Endothelial cell of umbilical vein (primary cell): ENCODE measurements at regions not wholly inside any gene's neighbourhood (a gene's known extent, or its start where the extent isn't known, plus 50 kb on each side); places are given as distances from the start of the nearest gene placed in this dataset.

ENCODE experiments used
- BruUV-seq: library from RNA; stranded (reverse); fragments of 400-500 nt; replicated peaks from 2 replicates; lab custom pipeline; 2021; lab: Mats Ljungman, UMichigan
- CTCF ChIA-PET: fragments of 300-600, 350-600 bp; sonication (Branson Sonifier 250); formaldehyde crosslinking; loops from one replicate; lab custom pipeline; 2021; ENCODE audit warnings: antibody characterized with exemption, inconsistent platforms; lab: Charles Lee
- POLR2A ChIA-PET: fragments of 300-600, 350-600 bp; sonication (Branson Sonifier 250); formaldehyde crosslinking; loops from one replicate; lab custom pipeline; 2021; ENCODE audit warnings: antibody characterized with exemption, inconsistent platforms; lab: Charles Lee
- DNase-seq: peaks from one replicate; pipeline ENCODE4 v3.0.0-alpha.2; 2011; ENCODE audit warnings: low read depth, low spot score
- FAIRE-seq: peaks from 2 replicates; lab custom pipeline; 2011; peaks lifted over from hg19 to GRCh38; lab: Jason Lieb, UNC
- H2AFZ ChIP-seq: 2 replicates; pipeline ENCODE4 v1.6.0; 2012; ENCODE audit warnings: low read depth, low read length, control low read depth, inconsistent platforms
- H3K27ac ChIP-seq: 2 replicates; pipeline ENCODE4 v1.5.1; 2011; ENCODE audit warnings: low read depth, mild to moderate bottlenecking, control low read depth, low read length, moderate library complexity; ENCODE audit not compliant: insufficient read depth
- H3K27me3 ChIP-seq, 2 experiments: 2 replicates each; pipeline versions ENCODE4 v1.6.0 to v1.6.1; 2011; ENCODE audit warnings: low read length in 2 of 2, mixed read lengths in 1 of 2; ENCODE audit not compliant: control insufficient read depth in 2 of 2, insufficient read depth in 2 of 2
- H3K36me3 ChIP-seq, 2 experiments: 2 replicates in 1 of 2; 3 replicates in 1 of 2; pipeline ENCODE4 v1.5.1; 2011; ENCODE audit warnings: low read length in 2 of 2, mild to moderate bottlenecking in 1 of 2, moderate library complexity in 1 of 2; ENCODE audit not compliant: control insufficient read depth in 2 of 2, insufficient read depth in 2 of 2; ENCODE audit errors: extremely low read depth in 1 of 2
- H3K4me1 ChIP-seq: 3 replicates; pipeline ENCODE4 v1.5.1; 2011; ENCODE audit warnings: mild to moderate bottlenecking, low read length; ENCODE audit not compliant: control insufficient read depth, insufficient read depth; ENCODE audit errors: extremely low read depth
- H3K4me2 ChIP-seq: 2 replicates; pipeline ENCODE4 v1.6.1; 2011; ENCODE audit warnings: low read length, control low read depth, mixed read lengths; ENCODE audit not compliant: insufficient read depth
- H3K4me3 ChIP-seq, 3 experiments: fragments of 200-600 bp in 1 of 3; sonication (generic), shearing (Covaris generic) in 1 of 3; replicated peaks in 1 of 3; 2 replicates each; pipeline ENCODE4 v1.5.1; 2011 to 2016; ENCODE audit warnings: control low read depth in 3 of 3, low read length in 3 of 3, mild to moderate bottlenecking in 2 of 3, inconsistent platforms in 1 of 3, low read depth in 1 of 3, moderate library complexity in 1 of 3; ENCODE audit not compliant: insufficient read depth in 1 of 3
- H3K79me2 ChIP-seq: 2 replicates; pipeline ENCODE4 v1.6.0; 2012; ENCODE audit warnings: low read length, inconsistent platforms; ENCODE audit not compliant: control insufficient read depth, insufficient read depth
- H3K9ac ChIP-seq: replicated peaks from 2 replicates; pipeline ENCODE3; 2011; ENCODE audit warnings: low read length, control low read depth; ENCODE audit not compliant: insufficient read depth; ENCODE audit errors: extremely low read depth
- H3K9me1 ChIP-seq: replicated peaks from 3 replicates; pipeline ENCODE4 v1.6.0; 2011; ENCODE audit warnings: mild to moderate bottlenecking, low read length; ENCODE audit not compliant: control insufficient read depth, insufficient read depth; ENCODE audit errors: extremely low read depth
- H3K9me3 ChIP-seq: replicated peaks from 2 replicates; pipeline ENCODE4 v1.5.1; 2012; ENCODE audit warnings: low read length, inconsistent platforms; ENCODE audit not compliant: control insufficient read depth, insufficient read depth
- H4K20me1 ChIP-seq: replicated peaks from 2 replicates; pipeline ENCODE3; 2011; ENCODE audit warnings: mild to moderate bottlenecking, low read length; ENCODE audit not compliant: control insufficient read depth, insufficient read depth; ENCODE audit errors: extremely low read depth
- EZH2 ChIP-seq: IDR thresholded peaks from 2 replicates; pipeline ENCODE4 v1.6.1; 2012; ENCODE audit warnings: borderline replicate concordance, low read depth, mild to moderate bottlenecking, moderate library complexity, low read length, inconsistent platforms; ENCODE audit not compliant: severe bottlenecking
- FOS ChIP-seq: IDR thresholded peaks from 2 replicates; pipeline ENCODE4 v1.6.1; 2011; ENCODE audit warnings: mild to moderate bottlenecking, low read length, moderate library complexity, borderline replicate concordance; ENCODE audit not compliant: insufficient read depth
- GATA2 ChIP-seq: IDR thresholded peaks from 2 replicates; pipeline ENCODE4 v1.7.0; 2011; ENCODE audit warnings: low read depth, mild to moderate bottlenecking, moderate library complexity, mixed read lengths, low read length; ENCODE audit not compliant: insufficient read length, insufficient read depth
- JUN ChIP-seq: IDR thresholded peaks from 2 replicates; pipeline ENCODE4 v1.6.1; 2011; ENCODE audit warnings: borderline replicate concordance, low read depth; ENCODE audit not compliant: insufficient read length, insufficient read depth
- MAX ChIP-seq: IDR thresholded peaks from 2 replicates; pipeline ENCODE4 v1.6.1; 2011; ENCODE audit not compliant: insufficient read depth, insufficient read length
- MYC ChIP-seq: IDR thresholded peaks from one replicate; pipeline ENCODE4 v1.6.1; 2011; ENCODE audit warnings: mild to moderate bottlenecking, low read depth, low read length
- POLR2A ChIP-seq: IDR thresholded peaks from 2 replicates; pipeline ENCODE4 v1.6.1; 2012; ENCODE audit warnings: low read depth, mild to moderate bottlenecking, control low read depth, low read length
- POLR2AphosphoS5 ChIP-seq: IDR thresholded peaks from 2 replicates; pipeline ENCODE4 v1.6.1; 2012; ENCODE audit warnings: low read depth, mild to moderate bottlenecking, control low read depth, low read length, moderate library complexity; ENCODE audit not compliant: insufficient read depth
- dilution Hi-C: fragments of 300-500 bp; cut with MboI; formaldehyde crosslinking; loops from one replicate; pipeline ENCODE4 v1.15.0; 2019; ENCODE audit warnings: low sequenced_read_pairs; ENCODE audit not compliant: extremely low pct_ligation_motif_present
- intact Hi-C: fragments of 100-400 bp; cut with micrococcal nuclease; formaldehyde crosslinking; loops from one replicate; pipeline ENCODE4 v1.10.0; 2022
- TF ChIP-seq, protein P1 (sequence below), 2 donors: IDR thresholded peaks; 1 replicate in 1 of 2; 2 replicates in 1 of 2; pipeline ENCODE4 v1.5.1; 2011; ENCODE audit warnings: low read length in 2 of 2, mild to moderate bottlenecking in 2 of 2, moderate library complexity in 2 of 2, control low read depth in 1 of 2, inconsistent platforms in 1 of 2, low read depth in 1 of 2; ENCODE audit not compliant: insufficient read depth in 1 of 2; ENCODE audit errors: extremely low read depth in 1 of 2

- no peaks in the 10 kb centered on the region for H3K9me3 ChIP-seq
- H2AFZ ChIP-seq: no peak overlapping the region
- intact Hi-C loops: no loop called here
- FAIRE-seq (no peak), DNase-seq (no peak)
- H3K4me1 ChIP-seq: no peaks in the 10 kb centered on the region
- no peak overlapping the region for H3K9ac ChIP-seq
- dilution Hi-C loops: no loop called here
- no peaks in the 10 kb centered on the region for H3K27me3 ChIP-seq
- no peak overlapping the region for H3K27ac ChIP-seq
- H3K4me2 ChIP-seq: no peak overlapping the region
- ChIA-PET CTCF (no interaction called here), POLR2A (no interaction called here)
- H3K79me2 ChIP-seq: no peaks in the 10 kb centered on the region
- no peaks in the 10 kb centered on the region for H3K36me3 ChIP-seq
- BruUV-seq: no TSS peak
- no peaks in the 10 kb centered on the region for H3K9me1 ChIP-seq
- TF ChIP-seq, protein P1, sequence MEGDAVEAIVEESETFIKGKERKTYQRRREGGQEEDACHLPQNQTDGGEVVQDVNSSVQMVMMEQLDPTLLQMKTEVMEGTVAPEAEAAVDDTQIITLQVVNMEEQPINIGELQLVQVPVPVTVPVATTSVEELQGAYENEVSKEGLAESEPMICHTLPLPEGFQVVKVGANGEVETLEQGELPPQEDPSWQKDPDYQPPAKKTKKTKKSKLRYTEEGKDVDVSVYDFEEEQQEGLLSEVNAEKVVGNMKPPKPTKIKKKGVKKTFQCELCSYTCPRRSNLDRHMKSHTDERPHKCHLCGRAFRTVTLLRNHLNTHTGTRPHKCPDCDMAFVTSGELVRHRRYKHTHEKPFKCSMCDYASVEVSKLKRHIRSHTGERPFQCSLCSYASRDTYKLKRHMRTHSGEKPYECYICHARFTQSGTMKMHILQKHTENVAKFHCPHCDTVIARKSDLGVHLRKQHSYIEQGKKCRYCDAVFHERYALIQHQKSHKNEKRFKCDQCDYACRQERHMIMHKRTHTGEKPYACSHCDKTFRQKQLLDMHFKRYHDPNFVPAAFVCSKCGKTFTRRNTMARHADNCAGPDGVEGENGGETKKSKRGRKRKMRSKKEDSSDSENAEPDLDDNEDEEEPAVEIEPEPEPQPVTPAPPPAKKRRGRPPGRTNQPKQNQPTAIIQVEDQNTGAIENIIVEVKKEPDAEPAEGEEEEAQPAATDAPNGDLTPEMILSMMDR (IDR thresholded peaks at IDR 0.05; ENCODE audit: extremely low read depth in 1 of 2, insufficient read depth in 1 of 2, low read depth in 1 of 2, low read length in 2 of 2): no peak
- no peak for TF ChIP-seq MAX
- no peak for TF ChIP-seq POLR2A
- TF ChIP-seq POLR2AphosphoS5: no peak
- no peak for TF ChIP-seq MYC
- TF ChIP-seq JUN: no peak
- no peak for TF ChIP-seq FOS
- no peak for TF ChIP-seq EZH2
- TF ChIP-seq GATA2: no peak
- no peak overlapping the region for H3K4me3 ChIP-seq
- no peaks in the 10 kb centered on the region for H4K20me1 ChIP-seq
Measured at GRCh38 chr20:5696011-5696559, 54.1 kb upstream of the SHLD1 start.
